Uterus (tissue), 3 donors: ENCODE measurements at regions not wholly inside any gene's neighbourhood (a gene's known extent, or its start where the extent isn't known, plus 50 kb on each side); places are given as distances from the start of the nearest gene placed in this dataset.
"Not testable (repeated sequence)": the region's sequence is repeated elsewhere in the genome, so short reads cannot be mapped to it uniquely, and the experiment has no call there.

ENCODE experiments used
- DNase-seq, 2 donors: peaks; one replicate each; pipeline ENCODE4 v3.0.0-alpha.2; 2019 to 2020
- H3K27ac ChIP-seq, 2 donors: fragments of 200-600 bp; sonication (generic); 1 replicate in 1 of 2; 2 replicates in 1 of 2; pipeline ENCODE4 v1.5.1; 2016 to 2018
- H3K27me3 ChIP-seq, 2 donors: fragments of 200-600 bp; sonication (generic); one replicate each; pipeline ENCODE4 v1.5.1; 2018 to 2019; ENCODE audit warnings: control low read depth in 1 of 2
- H3K36me3 ChIP-seq, 2 donors: fragments of 200-600 bp; sonication (generic); one replicate each; pipeline ENCODE4 v1.5.1; 2019; ENCODE audit warnings: control low read depth in 1 of 2
- H3K4me1 ChIP-seq, 2 donors: fragments of 200-600 bp; sonication (generic); one replicate each; pipeline ENCODE4 v1.5.1; 2018 to 2019; ENCODE audit warnings: control low read depth in 1 of 2
- H3K4me3 ChIP-seq, 2 donors: fragments of 200-600 bp; sonication (generic); 1 replicate in 1 of 2; 2 replicates in 1 of 2; pipeline ENCODE4 v1.5.1; 2018 to 2019; ENCODE audit warnings: mild to moderate bottlenecking in 1 of 2
- H3K9me3 ChIP-seq, 2 donors: fragments of 200-600 bp; sonication (generic); one replicate each; pipeline ENCODE4 v1.5.1; 2019; ENCODE audit warnings: control low read depth in 1 of 2
- CTCF ChIP-seq, 4 experiments: fragments of 200-600 bp in 2 of 4; fragments of 450-650 bp in 2 of 4; sonication (generic) in 2 of 4; IDR thresholded peaks; one replicate each; pipeline ENCODE4 v1.5.1; 2016 to 2019; ENCODE audit warnings: antibody characterized with exemption in 4 of 4, mild to moderate bottlenecking in 2 of 4, moderate library complexity in 1 of 4
- POLR2A ChIP-seq, 2 donors: fragments of 450-650 bp; IDR thresholded peaks; one replicate each; pipeline ENCODE4 v1.6.1; 2016; ENCODE audit warnings: antibody characterized with exemption in 2 of 2, mild to moderate bottlenecking in 1 of 2, moderate library complexity in 1 of 2
- intact Hi-C: fragments of 100-400 bp; cut with DNase I; formaldehyde crosslinking; loops from one replicate; pipeline ENCODE4 v1.15.1; 2023; ENCODE audit warnings: low total_unique reads
- donor health status: DM: yes; HTN: yes; CAD: no.

- H3K4me1 ChIP-seq, result no peaks in the 10 kb centered on the region
- intact Hi-C loops, result no loop called here
- H3K9me3 ChIP-seq, result no peaks in the 10 kb centered on the region
- H3K27ac ChIP-seq, result no peak overlapping the region
- H3K4me3 ChIP-seq, result no peak overlapping the region
- H3K27me3 ChIP-seq, result no peaks in the 10 kb centered on the region
- TF ChIP-seq CTCF (IDR thresholded peaks at IDR 0.05), result no peak
- TF ChIP-seq POLR2A (IDR thresholded peaks at IDR 0.05), result no peak
- DNase-seq, result no peak
- H3K36me3 ChIP-seq, result no peaks in the 10 kb centered on the region
These were observed 458.3 kb upstream of the BRINP3 start for GRCh38 chr1:190935925-190936324.

DNA sequence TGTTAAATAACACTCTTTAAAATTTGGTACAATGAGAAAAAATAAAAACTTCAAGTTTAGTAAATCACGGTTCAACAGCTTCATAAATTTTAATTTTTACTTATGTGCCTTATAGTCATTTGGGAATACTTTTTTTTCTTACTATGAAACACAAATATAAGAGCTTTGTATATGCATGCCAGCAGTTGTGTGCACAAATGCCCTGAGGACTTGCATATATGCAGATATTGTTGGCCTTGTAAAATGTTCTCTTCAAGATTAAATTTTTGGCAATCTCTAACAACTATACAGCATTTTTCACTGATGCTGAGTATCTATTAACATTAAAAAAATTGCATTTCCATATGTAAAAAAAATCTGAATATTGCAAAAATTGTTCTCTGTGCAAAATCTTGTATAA lies 458.7 kb upstream of the BRINP3 start:
- no peak for TF ChIP-seq CTCF (IDR thresholded peaks at IDR 0.05)
- TF ChIP-seq POLR2A (IDR thresholded peaks at IDR 0.05), result no peak
- no peaks in the 10 kb centered on the region for H3K36me3 ChIP-seq
- no peak overlapping the region for H3K27ac ChIP-seq
- no peaks in the 10 kb centered on the region for H3K27me3 ChIP-seq
- H3K9me3 ChIP-seq, result no peaks in the 10 kb centered on the region
- H3K4me1 ChIP-seq, result no peaks in the 10 kb centered on the region
- intact Hi-C loops, result no loop called here
- no peak for DNase-seq
- H3K4me3 ChIP-seq, result no peak overlapping the region

- Histone ChIP-seq H3K27ac (no peak overlapping the region), H3K4me1 (no peaks in the 10 kb centered on the region), H3K9me3 (no peaks in the 10 kb centered on the region), H3K27me3 (no peaks in the 10 kb centered on the region), H3K36me3 (no peaks in the 10 kb centered on the region), H3K4me3 (no peak overlapping the region)
- no peak for TF ChIP-seq POLR2A (IDR thresholded peaks at IDR 0.05)
- no peak for TF ChIP-seq CTCF (IDR thresholded peaks at IDR 0.05)
- intact Hi-C loops, result no loop called here
- DNase-seq, result no peak
These were observed 463.3 kb upstream of the BRINP3 start for GRCh38 chr1:190940951-190941350.

- no peaks in the 10 kb centered on the region for H3K27me3 ChIP-seq
- H3K36me3 ChIP-seq, result no peaks in the 10 kb centered on the region
- H3K4me3 ChIP-seq, result no peak overlapping the region
- TF ChIP-seq POLR2A (IDR thresholded peaks at IDR 0.05) (no peak), CTCF (IDR thresholded peaks at IDR 0.05) (no peak)
- no peaks in the 10 kb centered on the region for H3K9me3 ChIP-seq
- H3K4me1 ChIP-seq, result no peaks in the 10 kb centered on the region
- DNase-seq, result no peak
- H3K27ac ChIP-seq, result no peak overlapping the region
- intact Hi-C loops, result no loop called here
These were observed 464.8 kb upstream of the BRINP3 start for GRCh38 chr1:190942475-190942874.

GRCh38 chr1:190943722-190944121 lies 466.1 kb upstream of the BRINP3 start:
- H3K27me3 ChIP-seq, H3K9me3 ChIP-seq, intact Hi-C loops, DNase-seq, H3K4me3 ChIP-seq, H3K4me1 ChIP-seq, H3K27ac ChIP-seq, H3K36me3 ChIP-seq: not testable (repeated sequence)

DNA sequence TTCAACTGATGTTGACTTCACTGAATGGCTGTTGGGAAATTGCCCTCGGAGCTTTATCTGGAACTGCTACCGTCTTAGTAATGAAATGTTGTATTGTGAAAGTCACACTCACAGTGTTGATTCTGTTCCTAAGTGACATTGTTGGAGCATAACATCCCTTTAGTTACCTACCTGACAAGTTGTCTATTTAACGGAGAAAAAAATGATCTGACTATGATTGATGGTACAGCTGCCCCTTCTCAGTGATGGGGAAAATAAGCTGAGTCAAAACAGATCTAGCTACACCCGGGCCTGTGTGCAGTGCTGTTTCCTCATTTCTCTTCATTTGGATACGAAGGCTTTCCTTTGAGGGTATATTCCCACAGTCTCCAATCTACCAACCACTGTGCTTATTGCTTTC lies 472.3 kb upstream of the BRINP3 start:
- DNase-seq, result no peak
- H3K27ac ChIP-seq, result no peak overlapping the region
- intact Hi-C loops, result no loop called here
- no peaks in the 10 kb centered on the region for H3K9me3 ChIP-seq
- no peak for TF ChIP-seq POLR2A (IDR thresholded peaks at IDR 0.05)
- TF ChIP-seq CTCF (IDR thresholded peaks at IDR 0.05), result no peak
- H3K36me3 ChIP-seq, result no peaks in the 10 kb centered on the region
- no peaks in the 10 kb centered on the region for H3K4me1 ChIP-seq
- H3K4me3 ChIP-seq, result no peak overlapping the region
- H3K27me3 ChIP-seq, result no peaks in the 10 kb centered on the region
